ENCODE measurements at regions not wholly inside any gene's neighbourhood (a gene's known extent, or its start where the extent isn't known, plus 50 kb on each side); places are given as distances from the start of the nearest gene placed in this dataset.

- Histone ChIP-seq H4K20me1 (ENCODE audit: insufficient read depth, low read length) (no peaks in the 10 kb centered on the region), H3K9ac (ENCODE audit: low read length) (no peak overlapping the region)
- TF ChIP-seq CTCF (IDR thresholded peaks at IDR 0.05; ENCODE audit: low read depth, low read length), result no peak
- TF ChIP-seq EZH2phosphoT487 (IDR thresholded peaks at IDR 0.05; ENCODE audit: low read depth), result no peak
Observed at GRCh38 chr5:39577529-39577928, 152.7 kb upstream of the DAB2 start.

GRCh38 chr5:39570403-39571027 lies 145.7 kb upstream of the DAB2 start:
- Histone ChIP-seq H2AFZ (ENCODE audit: low read depth, low read length) (peak overlapping the region; percentile 71), H3K27ac (ENCODE audit: low read length) (no peak overlapping the region), H3K36me3 (replicated peaks; ENCODE audit: low read depth, low read length) (no peaks in the 10 kb centered on the region), H3K9ac (ENCODE audit: low read length) (no peak overlapping the region), H3K9me3 (ENCODE audit: insufficient read depth, low read length) (no peaks in the 10 kb centered on the region), H3K4me1 (ENCODE audit: low read length) (peaks cover 9% of the 10 kb centered on the region; the same call in 1 of the 2 replicates), H3K27me3 (ENCODE audit: low read depth, low read length) (0 out of 2 replicates have a peak, but pooled peaks cover 7% of the 10 kb centered on the region), H3K4me3 (ENCODE audit: low read length) (peak overlapping the region; percentile 57), H3K4me2 (ENCODE audit: low read length) (peak overlapping the region; percentile 65), H4K20me1 (ENCODE audit: insufficient read depth, low read length) (no peaks in the 10 kb centered on the region), H3K79me2 (ENCODE audit: low read length) (no peaks in the 10 kb centered on the region)
- TF ChIP-seq EZH2phosphoT487 (IDR thresholded peaks at IDR 0.05; ENCODE audit: low read depth) (no peak), CTCF (IDR thresholded peaks at IDR 0.05; ENCODE audit: low read depth, low read length) (peak; percentile 65)

More at GRCh38 chr5:39577529-39577928, 152.7 kb upstream of the DAB2 start:
- no peak overlapping the region for H3K4me2 ChIP-seq (ENCODE audit: low read length)
- no peaks in the 10 kb centered on the region for H3K9me3 ChIP-seq (ENCODE audit: insufficient read depth, low read length)
- H3K36me3 ChIP-seq (replicated peaks; ENCODE audit: low read depth, low read length), result no peaks in the 10 kb centered on the region
- 0 out of 2 replicates have a peak overlapping the region, but pooled peaks have one; percentile 11 for H2AFZ ChIP-seq (ENCODE audit: low read depth, low read length)
- no peaks in the 10 kb centered on the region for H3K79me2 ChIP-seq (ENCODE audit: low read length)
- peaks cover 20% of the 10 kb centered on the region for H3K4me1 ChIP-seq (ENCODE audit: low read length)
- H3K27ac ChIP-seq (ENCODE audit: low read length), result no peak overlapping the region
- 0 out of 2 replicates have a peak, but pooled peaks cover 6% of the 10 kb centered on the region for H3K27me3 ChIP-seq (ENCODE audit: low read depth, low read length)
- no peak overlapping the region for H3K4me3 ChIP-seq (ENCODE audit: low read length)

GRCh38 chr5:39569857-39570256 lies 145.1 kb upstream of the DAB2 start:
- Histone ChIP-seq H3K79me2 (ENCODE audit: low read length) (no peaks in the 10 kb centered on the region), H3K4me3 (ENCODE audit: low read length) (peak overlapping the region; percentile 57; the same call in 1 of the 2 replicates), H3K9me3 (ENCODE audit: insufficient read depth, low read length) (no peaks in the 10 kb centered on the region), H2AFZ (ENCODE audit: low read depth, low read length) (0 out of 2 replicates have a peak overlapping the region, but pooled peaks have one; percentile 71), H4K20me1 (ENCODE audit: insufficient read depth, low read length) (no peaks in the 10 kb centered on the region), H3K4me2 (ENCODE audit: low read length) (peak overlapping the region; percentile 65), H3K27me3 (ENCODE audit: low read depth, low read length) (0 out of 2 replicates have a peak, but pooled peaks cover 7% of the 10 kb centered on the region), H3K36me3 (replicated peaks; ENCODE audit: low read depth, low read length) (no peaks in the 10 kb centered on the region), H3K27ac (ENCODE audit: low read length) (no peak overlapping the region), H3K9ac (ENCODE audit: low read length) (no peak overlapping the region), H3K4me1 (ENCODE audit: low read length) (peaks cover 9% of the 10 kb centered on the region; the same call in 1 of the 2 replicates)
- TF ChIP-seq EZH2phosphoT487 (IDR thresholded peaks at IDR 0.05; ENCODE audit: low read depth), result no peak
- TF ChIP-seq CTCF (IDR thresholded peaks at IDR 0.05; ENCODE audit: low read depth, low read length), result no peak

- no peak overlapping the region for H3K4me3 ChIP-seq (ENCODE audit: low read length)
- H3K9me3 ChIP-seq (ENCODE audit: insufficient read depth, low read length), result no peaks in the 10 kb centered on the region
- peaks cover 6% of the 10 kb centered on the region for H3K4me1 ChIP-seq (ENCODE audit: low read length)
- H3K27me3 ChIP-seq (ENCODE audit: low read depth, low read length), result no peaks in the 10 kb centered on the region
- no peaks in the 10 kb centered on the region for H3K79me2 ChIP-seq (ENCODE audit: low read length)
- no peaks in the 10 kb centered on the region for H4K20me1 ChIP-seq (ENCODE audit: insufficient read depth, low read length)
- no peaks in the 10 kb centered on the region for H3K36me3 ChIP-seq (replicated peaks; ENCODE audit: low read depth, low read length)
- no peak overlapping the region for H2AFZ ChIP-seq (ENCODE audit: low read depth, low read length)
- no peak overlapping the region for H3K27ac ChIP-seq (ENCODE audit: low read length)
- no peak overlapping the region for H3K9ac ChIP-seq (ENCODE audit: low read length)
- TF ChIP-seq EZH2phosphoT487 (IDR thresholded peaks at IDR 0.05; ENCODE audit: low read depth) (no peak), CTCF (IDR thresholded peaks at IDR 0.05; ENCODE audit: low read depth, low read length) (no peak)
- no peak overlapping the region for H3K4me2 ChIP-seq (ENCODE audit: low read length)
Observed at GRCh38 chr5:39566891-39567290, 142.1 kb upstream of the DAB2 start.

Measured in OCI-LY3 (cell line).